H9 (cell line): ENCODE measurements at regions not wholly inside any gene's neighbourhood (a gene's known extent, or its start where the extent isn't known, plus 50 kb on each side); places are given as distances from the start of the nearest gene placed in this dataset.

ENCODE experiments used
- DNase-seq: peaks from one replicate; pipeline ENCODE4 v3.0.0-alpha.2; 2017
- H2AFZ ChIP-seq: one replicate; pipeline ENCODE4 v1.6.1; 2013; ENCODE audit warnings: mild to moderate bottlenecking, low read length, control low read depth, moderate library complexity
- H2AK5ac ChIP-seq: 2 replicates; pipeline ENCODE4 v1.6.1; 2013; ENCODE audit warnings: low read length, control low read depth, mixed read lengths; ENCODE audit not compliant: insufficient read length
- H2BK120ac ChIP-seq: one replicate; pipeline ENCODE4 v1.6.1; 2013; ENCODE audit warnings: low read depth, mild to moderate bottlenecking, low read length, control low read depth, inconsistent platforms; ENCODE audit not compliant: poor library complexity, severe bottlenecking
- H2BK12ac ChIP-seq: 2 replicates; pipeline ENCODE4 v1.6.1; 2013; ENCODE audit warnings: low read length, control low read depth, mixed read lengths, low read depth; ENCODE audit not compliant: insufficient read length
- H2BK15ac ChIP-seq: 2 replicates; pipeline ENCODE4 v1.6.1; 2013; ENCODE audit warnings: low read depth, low read length, control low read depth
- H2BK20ac ChIP-seq: one replicate; pipeline ENCODE4 v1.6.1; 2013; ENCODE audit warnings: low read depth, mild to moderate bottlenecking, low read length, control low read depth, inconsistent platforms; ENCODE audit not compliant: poor library complexity, severe bottlenecking
- H2BK5ac ChIP-seq: 2 replicates; pipeline ENCODE4 v1.6.1; 2013; ENCODE audit warnings: low read length, control low read depth, mixed read lengths; ENCODE audit not compliant: insufficient read length
- H3K14ac ChIP-seq: 2 replicates; pipeline ENCODE4 v1.6.1; 2013; ENCODE audit warnings: low read length, control low read depth; ENCODE audit not compliant: insufficient read depth
- H3K18ac ChIP-seq: 2 replicates; pipeline ENCODE4 v1.6.1; 2013; ENCODE audit warnings: low read depth, mild to moderate bottlenecking, mixed read lengths, low read length, control low read depth; ENCODE audit not compliant: insufficient read length
- H3K23ac ChIP-seq: 2 replicates; pipeline ENCODE4 v1.6.1; 2013; ENCODE audit warnings: low read length, control low read depth, mixed read lengths, low read depth; ENCODE audit not compliant: insufficient read length
- H3K23me2 ChIP-seq: 2 replicates; pipeline ENCODE4 v1.6.1; 2013; ENCODE audit warnings: low read depth, mild to moderate bottlenecking, mixed read lengths, low read length, control low read depth; ENCODE audit not compliant: insufficient read length, poor library complexity, severe bottlenecking
- H3K27ac ChIP-seq: 2 replicates; pipeline ENCODE4 v1.5.1; 2013; ENCODE audit warnings: low read length, control low read depth, mixed read lengths, low read depth; ENCODE audit not compliant: insufficient read length
- H3K27me3 ChIP-seq: 2 replicates; pipeline ENCODE4 v1.6.1; 2013; ENCODE audit warnings: low read length, control low read depth, inconsistent platforms; ENCODE audit not compliant: insufficient read depth
- H3K4ac ChIP-seq: 2 replicates; pipeline ENCODE4 v1.6.1; 2013; ENCODE audit warnings: low read depth, mild to moderate bottlenecking, control low read depth, inconsistent platforms, low read length, moderate library complexity
- H3K4me1 ChIP-seq: 2 replicates; pipeline ENCODE4 v1.6.1; 2013; ENCODE audit warnings: low read length, control low read depth, inconsistent platforms; ENCODE audit not compliant: insufficient read depth
- H3K4me2 ChIP-seq: 2 replicates; pipeline ENCODE4 v1.6.1; 2013; ENCODE audit warnings: low read length, control low read depth, mixed read lengths; ENCODE audit not compliant: insufficient read length, insufficient read depth
- H3K56ac ChIP-seq: 2 replicates; pipeline ENCODE4 v1.6.1; 2013; ENCODE audit warnings: low read depth, mild to moderate bottlenecking, mixed read lengths, low read length, control low read depth; ENCODE audit not compliant: insufficient read length
- H3K79me1 ChIP-seq: 2 replicates; pipeline ENCODE4 v1.6.1; 2013; ENCODE audit warnings: low read depth, mild to moderate bottlenecking, moderate library complexity, low read length, control low read depth, inconsistent platforms; ENCODE audit not compliant: insufficient read depth, poor library complexity, severe bottlenecking
- H3K79me2 ChIP-seq: 2 replicates; pipeline ENCODE4 v1.6.1; 2013; ENCODE audit warnings: low read length, control low read depth, inconsistent platforms; ENCODE audit not compliant: insufficient read depth
- H3K9ac ChIP-seq: 2 replicates; pipeline ENCODE4 v1.6.1; 2013; ENCODE audit warnings: low read length, control low read depth, mixed read lengths; ENCODE audit not compliant: insufficient read length; ENCODE audit errors: extremely low read depth
- H3K9me3 ChIP-seq: one replicate; pipeline ENCODE4 v1.6.1; 2013; ENCODE audit warnings: low read depth, low read length, inconsistent platforms; ENCODE audit not compliant: control insufficient read depth
- H3T11ph ChIP-seq: one replicate; pipeline ENCODE4 v1.6.1; 2013; ENCODE audit warnings: mild to moderate bottlenecking, low read length, control low read depth, inconsistent platforms
- H4K20me1 ChIP-seq: one replicate; pipeline ENCODE4 v1.6.1; 2013; ENCODE audit not compliant: control insufficient read depth, insufficient read length, insufficient read depth
- H4K5ac ChIP-seq: 2 replicates; pipeline ENCODE4 v1.6.1; 2013; ENCODE audit warnings: low read depth, mild to moderate bottlenecking, mixed read lengths, low read length, control low read depth; ENCODE audit not compliant: insufficient read length
- H4K8ac ChIP-seq: replicated peaks from 2 replicates; pipeline ENCODE4 v1.6.1; 2013; ENCODE audit warnings: low read length, control low read depth, mixed read lengths, low read depth; ENCODE audit not compliant: insufficient read length
- H4K91ac ChIP-seq: 2 replicates; pipeline ENCODE4 v1.6.1; 2013; ENCODE audit warnings: low read depth, mild to moderate bottlenecking, moderate library complexity, mixed read lengths, low read length, control low read depth; ENCODE audit not compliant: insufficient read length
- H3K27ac Mint-ChIP-seq, 3 experiments: 2 replicates in 2 of 3; 3 replicates in 1 of 3; pipeline ENCODE4 v1.8.0; 2020 to 2021; ENCODE audit warnings: mixed read lengths in 3 of 3, mild to moderate bottlenecking in 1 of 3, moderate library complexity in 1 of 3
- H3K27me3 Mint-ChIP-seq: 2 replicates; pipeline ENCODE4 v1.8.0; 2021; ENCODE audit warnings: low read depth, mild to moderate bottlenecking, moderate library complexity, mixed read lengths
- H3K36me3 Mint-ChIP-seq, 3 experiments: 2 replicates in 2 of 3; 3 replicates in 1 of 3; pipeline ENCODE4 v1.8.0; 2020 to 2021; ENCODE audit warnings: low read depth in 3 of 3, mixed read lengths in 3 of 3; ENCODE audit not compliant: insufficient read depth in 1 of 3
- H3K4me1 Mint-ChIP-seq, 2 experiments: 2 replicates each; pipeline ENCODE4 v1.8.0; 2020; ENCODE audit warnings: mixed read lengths in 2 of 2
- H3K4me3 Mint-ChIP-seq, 2 experiments: 2 replicates in 1 of 2; 3 replicates in 1 of 2; pipeline ENCODE4 v1.8.0; 2020 to 2021; ENCODE audit warnings: mild to moderate bottlenecking in 2 of 2, mixed read lengths in 2 of 2, moderate library complexity in 1 of 2
- H3K9me3 Mint-ChIP-seq, 2 experiments: 2 replicates in 1 of 2; 3 replicates in 1 of 2; pipeline ENCODE4 v1.8.0; 2020; ENCODE audit warnings: mild to moderate bottlenecking in 2 of 2, mixed read lengths in 2 of 2, moderate library complexity in 1 of 2
- CTCF ChIP-seq: fragments of 200-600 bp; sonication (generic); conservative IDR thresholded peaks from 3 replicates; pipeline ENCODE4 v1.8.0; 2021; ENCODE audit warnings: antibody characterized with exemption, mild to moderate bottlenecking
- WGBS: extraction: QIAGEN DNeasy Blood & Tissue Kit; methylation state at CpG from one replicate; pipeline ENCODE4 v1.1.7; 2013; ENCODE audit warnings: missing lambda C conversion rate, low lambda C conversion rate, mixed read lengths; ENCODE audit not compliant: insufficient read length; ENCODE audit errors: extremely low coverage; 5-methylcytosine and 5-hydroxymethylcytosine counted together

DNA sequence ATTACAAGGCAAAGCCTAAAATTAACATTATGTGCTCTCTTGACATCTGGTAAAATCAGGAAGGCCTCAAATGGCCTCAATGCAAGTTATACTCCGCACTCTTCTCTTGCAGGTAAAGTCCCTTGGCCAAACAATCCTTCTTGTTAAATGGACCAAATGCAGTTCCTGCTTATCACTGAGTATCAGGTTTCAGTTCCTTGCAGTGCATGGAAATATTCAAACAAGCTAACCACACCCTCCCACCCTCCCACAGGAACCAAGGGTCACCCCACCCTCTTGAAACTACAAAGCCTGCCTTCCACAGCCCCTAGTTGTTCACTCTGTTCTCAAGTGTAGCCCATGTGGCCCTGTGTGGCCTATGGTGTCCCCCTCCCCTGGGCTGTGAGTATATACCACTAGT is 171.9 kb upstream of the CADPS start:
- H3K14ac ChIP-seq = no peak overlapping the region
- H3K4ac ChIP-seq = no peak overlapping the region
- H4K20me1 ChIP-seq = no peaks in the 10 kb centered on the region
- no CpG with 5 or more reads among the region's 1 CpG for WGBS
- H4K8ac ChIP-seq = no peak overlapping the region
- no peak overlapping the region for H3T11ph ChIP-seq
- no peak overlapping the region for H3K9ac ChIP-seq
- DNase-seq = no peak
- no peak overlapping the region for H3K56ac ChIP-seq
- Mint-ChIP-seq H3K27ac (peak overlapping the region in 1 of 3 experiments; percentile 17; a peak in 1 of 7 replicates), H3K4me1 (peaks cover 17 to 21% of the 10 kb centered on the region in 2 experiments), H3K27me3 (no peaks in the 10 kb centered on the region), H3K9me3 (peaks cover 2 to 3% of the 10 kb centered on the region in 2 experiments; a peak in 1 of 5 replicates), H3K36me3 (peaks cover 5 to 11% (median 11%) of the 10 kb centered on the region in 3 experiments; a peak in 4 of 7 replicates), H3K4me3 (no peak overlapping the region)
- H3K23ac ChIP-seq = no peak overlapping the region
- no peak overlapping the region for H4K5ac ChIP-seq
- no peaks in the 10 kb centered on the region for H3K79me2 ChIP-seq
- no peak overlapping the region for H2AK5ac ChIP-seq
- H2BK20ac ChIP-seq = no peak overlapping the region
- no peak overlapping the region for H2BK12ac ChIP-seq
- H2BK15ac ChIP-seq = no peak overlapping the region
- no peak overlapping the region for H3K18ac ChIP-seq
- H3K23me2 ChIP-seq = no peaks in the 10 kb centered on the region
- H2AFZ ChIP-seq = no peak overlapping the region
- no peak overlapping the region for H3K27ac ChIP-seq
- no peak for TF ChIP-seq CTCF
- no peak overlapping the region for H4K91ac ChIP-seq
- no peaks in the 10 kb centered on the region for H3K27me3 ChIP-seq
- H3K4me2 ChIP-seq = no peak overlapping the region
- H2BK120ac ChIP-seq = no peak overlapping the region
- H3K9me3 ChIP-seq = no peaks in the 10 kb centered on the region
- H2BK5ac ChIP-seq = no peak overlapping the region
- H3K79me1 ChIP-seq = no peaks in the 10 kb centered on the region
- 0 out of 2 replicates have a peak, but pooled peaks cover 2% of the 10 kb centered on the region for H3K4me1 ChIP-seq
